ENCODE measurements at regions not wholly inside any gene's neighbourhood (a gene's known extent, or its start where the extent isn't known, plus 50 kb on each side); places are given as distances from the start of the nearest gene placed in this dataset.

GRCh38 chr13:91232716-91233115, 114.8 kb upstream of the MIR17HG start:
- H3K4me3 ChIP-seq (ENCODE audit: low read depth in 1 of 3, low read length in 3 of 3), result no peak overlapping the region
- DNase-seq (ENCODE audit: low spot score), result no peak
- H3K9me3 ChIP-seq (ENCODE audit: control insufficient read depth in 4 of 4, low read length in 3 of 4), result peaks cover 0 to 4% (median 0%) of the 10 kb centered on the region in 4 donors
- no peak overlapping the region for H3K27ac ChIP-seq (ENCODE audit: low read depth in 1 of 2, low read length in 2 of 2)
- H3K9ac ChIP-seq (ENCODE audit: low read depth in 1 of 2, low read length in 2 of 2), result no peak overlapping the region
- H3K4me1 ChIP-seq (ENCODE audit: control insufficient read depth in 4 of 4, insufficient read depth in 4 of 4, low read length in 3 of 4), result no peaks in the 10 kb centered on the region
- H3K27me3 ChIP-seq (ENCODE audit: control insufficient read depth in 4 of 4, insufficient read depth in 4 of 4, low read length in 3 of 4), result no peaks in the 10 kb centered on the region
- no peaks in the 10 kb centered on the region for H3K36me3 ChIP-seq (ENCODE audit: control insufficient read depth in 4 of 4, insufficient read depth in 3 of 4, low read depth in 1 of 4, low read length in 3 of 4)
- TF ChIP-seq HNF4A (conservative IDR thresholded peaks at IDR 0.05) (no peak), JUND (IDR thresholded peaks at IDR 0.05) (no peak), TAF1 (conservative IDR thresholded peaks at IDR 0.05) (no peak), SP1 (IDR thresholded peaks at IDR 0.05) (no peak), ZBTB33 (IDR thresholded peaks at IDR 0.05) (no peak), HNF4G (IDR thresholded peaks at IDR 0.05) (no peak), FOXA2 (IDR thresholded peaks at IDR 0.05) (no peak), NR2F2 (IDR thresholded peaks at IDR 0.05) (no peak), EGR1 (IDR thresholded peaks at IDR 0.05; ENCODE audit: low read depth in 2 of 2) (no peak), FOXA1 (IDR thresholded peaks at IDR 0.05) (no peak), YY1 (IDR thresholded peaks at IDR 0.05) (no peak), GABPA (IDR thresholded peaks at IDR 0.05 in 1 of 2, conservative IDR thresholded peaks at IDR 0.05 in 1 of 2) (no peak), RAD21 (IDR thresholded peaks at IDR 0.05) (no peak)
- TF ChIP-seq, protein P1, sequence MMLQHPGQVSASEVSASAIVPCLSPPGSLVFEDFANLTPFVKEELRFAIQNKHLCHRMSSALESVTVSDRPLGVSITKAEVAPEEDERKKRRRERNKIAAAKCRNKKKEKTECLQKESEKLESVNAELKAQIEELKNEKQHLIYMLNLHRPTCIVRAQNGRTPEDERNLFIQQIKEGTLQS (IDR thresholded peaks at IDR 0.05), result no peak
- TF ChIP-seq, protein P2, sequence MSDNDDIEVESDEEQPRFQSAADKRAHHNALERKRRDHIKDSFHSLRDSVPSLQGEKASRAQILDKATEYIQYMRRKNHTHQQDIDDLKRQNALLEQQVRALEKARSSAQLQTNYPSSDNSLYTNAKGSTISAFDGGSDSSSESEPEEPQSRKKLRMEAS (IDR thresholded peaks at IDR 0.05), result no peak
- TF ChIP-seq, protein P3, sequence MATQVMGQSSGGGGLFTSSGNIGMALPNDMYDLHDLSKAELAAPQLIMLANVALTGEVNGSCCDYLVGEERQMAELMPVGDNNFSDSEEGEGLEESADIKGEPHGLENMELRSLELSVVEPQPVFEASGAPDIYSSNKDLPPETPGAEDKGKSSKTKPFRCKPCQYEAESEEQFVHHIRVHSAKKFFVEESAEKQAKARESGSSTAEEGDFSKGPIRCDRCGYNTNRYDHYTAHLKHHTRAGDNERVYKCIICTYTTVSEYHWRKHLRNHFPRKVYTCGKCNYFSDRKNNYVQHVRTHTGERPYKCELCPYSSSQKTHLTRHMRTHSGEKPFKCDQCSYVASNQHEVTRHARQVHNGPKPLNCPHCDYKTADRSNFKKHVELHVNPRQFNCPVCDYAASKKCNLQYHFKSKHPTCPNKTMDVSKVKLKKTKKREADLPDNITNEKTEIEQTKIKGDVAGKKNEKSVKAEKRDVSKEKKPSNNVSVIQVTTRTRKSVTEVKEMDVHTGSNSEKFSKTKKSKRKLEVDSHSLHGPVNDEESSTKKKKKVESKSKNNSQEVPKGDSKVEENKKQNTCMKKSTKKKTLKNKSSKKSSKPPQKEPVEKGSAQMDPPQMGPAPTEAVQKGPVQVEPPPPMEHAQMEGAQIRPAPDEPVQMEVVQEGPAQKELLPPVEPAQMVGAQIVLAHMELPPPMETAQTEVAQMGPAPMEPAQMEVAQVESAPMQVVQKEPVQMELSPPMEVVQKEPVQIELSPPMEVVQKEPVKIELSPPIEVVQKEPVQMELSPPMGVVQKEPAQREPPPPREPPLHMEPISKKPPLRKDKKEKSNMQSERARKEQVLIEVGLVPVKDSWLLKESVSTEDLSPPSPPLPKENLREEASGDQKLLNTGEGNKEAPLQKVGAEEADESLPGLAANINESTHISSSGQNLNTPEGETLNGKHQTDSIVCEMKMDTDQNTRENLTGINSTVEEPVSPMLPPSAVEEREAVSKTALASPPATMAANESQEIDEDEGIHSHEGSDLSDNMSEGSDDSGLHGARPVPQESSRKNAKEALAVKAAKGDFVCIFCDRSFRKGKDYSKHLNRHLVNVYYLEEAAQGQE (IDR thresholded peaks at IDR 0.05), result no peak

- H3K9ac ChIP-seq (ENCODE audit: low read depth in 1 of 2, low read length in 2 of 2), result no peak overlapping the region
- no peaks in the 10 kb centered on the region for H3K4me1 ChIP-seq (ENCODE audit: control insufficient read depth in 4 of 4, insufficient read depth in 4 of 4, low read length in 3 of 4)
- H3K36me3 ChIP-seq (ENCODE audit: control insufficient read depth in 4 of 4, insufficient read depth in 3 of 4, low read depth in 1 of 4, low read length in 3 of 4), result no peaks in the 10 kb centered on the region
- DNase-seq (ENCODE audit: low spot score), result no peak
- peaks cover 0 to 4% (median 0%) of the 10 kb centered on the region in 4 donors for H3K9me3 ChIP-seq (ENCODE audit: control insufficient read depth in 4 of 4, low read length in 3 of 4)
- H3K27ac ChIP-seq (ENCODE audit: low read depth in 1 of 2, low read length in 2 of 2), result no peak overlapping the region
- TF ChIP-seq CTCF (IDR thresholded peaks at IDR 0.05; ENCODE audit: low read depth, low read length, missing input control), result no peak
- peaks cover 0 to 2% (median 0%) of the 10 kb centered on the region in 4 donors for H3K27me3 ChIP-seq (ENCODE audit: control insufficient read depth in 4 of 4, insufficient read depth in 4 of 4, low read length in 3 of 4)
- WGBS, result 73% methylated on average over 3 of the region's 3 CpGs
- no peak overlapping the region for H3K4me3 ChIP-seq (ENCODE audit: low read depth in 1 of 3, low read length in 3 of 3)
These were observed 114.2 kb upstream of the MIR17HG start for GRCh38 chr13:91233291-91233690.

Measured in liver (tissue), 8 donors.